ENCODE measurements at regions not wholly inside any gene's neighbourhood (a gene's known extent, or its start where the extent isn't known, plus 50 kb on each side); places are given as distances from the start of the nearest gene placed in this dataset.

- no peak for DNase-seq (ENCODE audit: low read depth)
- no peak for TF ChIP-seq CTCF (conservative IDR thresholded peaks at IDR 0.05; ENCODE audit: low read depth, low read length)
These were observed 577.4 kb upstream of the LMCD1 start for GRCh38 chr3:7924228-7924627.

GRCh38 chr3:7927015-7927414 lies 574.6 kb upstream of the LMCD1 start:
- no peak overlapping the region for H3K4me3 ChIP-seq (ENCODE audit: low read depth, low read length)
- TF ChIP-seq CTCF (conservative IDR thresholded peaks at IDR 0.05; ENCODE audit: low read depth, low read length), result no peak
- no peak for DNase-seq (ENCODE audit: low read depth)

More at GRCh38 chr3:7924228-7924627, 577.4 kb upstream of the LMCD1 start:
- no peak overlapping the region for H3K4me3 ChIP-seq (ENCODE audit: low read depth, low read length)

- no peak for DNase-seq (ENCODE audit: low read depth)
- H3K4me3 ChIP-seq (ENCODE audit: low read depth, low read length), result no peak overlapping the region
- no peak for TF ChIP-seq CTCF (conservative IDR thresholded peaks at IDR 0.05; ENCODE audit: low read depth, low read length)
These were observed 573.8 kb upstream of the LMCD1 start for GRCh38 chr3:7927864-7928263.

GRCh38 chr3:7929319-7929889 lies 572.2 kb upstream of the LMCD1 start:
- TF ChIP-seq CTCF (conservative IDR thresholded peaks at IDR 0.05; ENCODE audit: low read depth, low read length), result no peak
- DNase-seq (ENCODE audit: low read depth), result no peak
- H3K4me3 ChIP-seq (ENCODE audit: low read depth, low read length), result no peak overlapping the region

GRCh38 chr3:7934362-7934761 lies 567.3 kb upstream of the LMCD1 start:
- DNase-seq (ENCODE audit: low read depth), result no peak
- TF ChIP-seq CTCF (conservative IDR thresholded peaks at IDR 0.05; ENCODE audit: low read depth, low read length), result no peak
- H3K4me3 ChIP-seq (ENCODE audit: low read depth, low read length), result no peak overlapping the region

GRCh38 chr3:7947930-7948329 lies 553.7 kb upstream of the LMCD1 start:
- no peak for TF ChIP-seq CTCF (conservative IDR thresholded peaks at IDR 0.05; ENCODE audit: low read depth, low read length)
- DNase-seq (ENCODE audit: low read depth), result no peak
- no peak overlapping the region for H3K4me3 ChIP-seq (ENCODE audit: low read depth, low read length)

- no peak overlapping the region for H3K4me3 ChIP-seq (ENCODE audit: low read depth, low read length)
- DNase-seq (ENCODE audit: low read depth), result no peak
- TF ChIP-seq CTCF (conservative IDR thresholded peaks at IDR 0.05; ENCODE audit: low read depth, low read length), result no peak
These were observed 550.7 kb upstream of the LMCD1 start for GRCh38 chr3:7950890-7951289.

Measured in epithelial cell of proximal tubule (primary cell).